ENCODE measurements at regions not wholly inside any gene's neighbourhood (a gene's known extent, or its start where the extent isn't known, plus 50 kb on each side); places are given as distances from the start of the nearest gene placed in this dataset.

- no peak for DNase-seq (ENCODE audit: low read depth in 1 of 2, low spot score in 1 of 2)
Measured at GRCh38 chr1:219358080-219358479, 184.4 kb downstream of the LYPLAL1 start.

GRCh38 chr1:219354962-219355361 is 181.3 kb downstream of the LYPLAL1 start:
- no peak for DNase-seq (ENCODE audit: low read depth in 1 of 2, low spot score in 1 of 2)

- no peak for DNase-seq (ENCODE audit: low read depth in 1 of 2, low spot score in 1 of 2)
Measured at GRCh38 chr1:219352961-219353651, 179.4 kb downstream of the LYPLAL1 start.

GRCh38 chr1:219350172-219350931 is 176.7 kb downstream of the LYPLAL1 start:
- no peak for DNase-seq (ENCODE audit: low read depth in 1 of 2, low spot score in 1 of 2)

- DNase-seq (ENCODE audit: low read depth in 1 of 2, low spot score in 1 of 2): no peak
Measured at GRCh38 chr1:219347921-219348391, 174.3 kb downstream of the LYPLAL1 start.

- DNase-seq (ENCODE audit: low read depth in 1 of 2, low spot score in 1 of 2): no peak
Measured at GRCh38 chr1:219347376-219347775, 173.7 kb downstream of the LYPLAL1 start.

- no peak for DNase-seq (ENCODE audit: low read depth in 1 of 2, low spot score in 1 of 2)
Measured at GRCh38 chr1:219345953-219346352, 172.3 kb downstream of the LYPLAL1 start.

- no peak for DNase-seq (ENCODE audit: low read depth in 1 of 2, low spot score in 1 of 2)
Measured at GRCh38 chr1:219342836-219343235, 169.2 kb downstream of the LYPLAL1 start.

- DNase-seq (ENCODE audit: low read depth in 1 of 2, low spot score in 1 of 2): no peak
Measured at GRCh38 chr1:219340796-219341195, 167.1 kb downstream of the LYPLAL1 start.

- DNase-seq (ENCODE audit: low read depth in 1 of 2, low spot score in 1 of 2): no peak
Measured at GRCh38 chr1:219339466-219339865, 165.8 kb downstream of the LYPLAL1 start.

GRCh38 chr1:219337588-219337987 is 163.9 kb downstream of the LYPLAL1 start:
- DNase-seq (ENCODE audit: low read depth in 1 of 2, low spot score in 1 of 2): no peak

GRCh38 chr1:219333626-219334025 is 159.9 kb downstream of the LYPLAL1 start:
- DNase-seq (ENCODE audit: low read depth in 1 of 2, low spot score in 1 of 2): no peak

GRCh38 chr1:219331424-219331823 is 157.7 kb downstream of the LYPLAL1 start:
- no peak for DNase-seq (ENCODE audit: low read depth in 1 of 2, low spot score in 1 of 2)

- no peak for DNase-seq (ENCODE audit: low read depth in 1 of 2, low spot score in 1 of 2)
Measured at GRCh38 chr1:219330669-219331068, 157.0 kb downstream of the LYPLAL1 start.

GRCh38 chr1:219330001-219330400 is 156.3 kb downstream of the LYPLAL1 start:
- no peak for DNase-seq (ENCODE audit: low read depth in 1 of 2, low spot score in 1 of 2)

GRCh38 chr1:219329578-219329977 is 155.9 kb downstream of the LYPLAL1 start:
- no peak for DNase-seq (ENCODE audit: low read depth in 1 of 2, low spot score in 1 of 2)

- DNase-seq (ENCODE audit: low read depth in 1 of 2, low spot score in 1 of 2): no peak
Measured at GRCh38 chr1:219326843-219327242, 153.2 kb downstream of the LYPLAL1 start.

GRCh38 chr1:219325368-219325742 is 151.7 kb downstream of the LYPLAL1 start:
- DNase-seq (ENCODE audit: low read depth in 1 of 2, low spot score in 1 of 2): no peak

- no peak for DNase-seq (ENCODE audit: low read depth in 1 of 2, low spot score in 1 of 2)
Measured at GRCh38 chr1:219324629-219325367, 151.1 kb downstream of the LYPLAL1 start.

GRCh38 chr1:219324171-219324570 is 150.5 kb downstream of the LYPLAL1 start:
- no peak for DNase-seq (ENCODE audit: low read depth in 1 of 2, low spot score in 1 of 2)

GRCh38 chr1:219323426-219323825 is 149.7 kb downstream of the LYPLAL1 start:
- DNase-seq (ENCODE audit: low read depth in 1 of 2, low spot score in 1 of 2): no peak

- no peak for DNase-seq (ENCODE audit: low read depth in 1 of 2, low spot score in 1 of 2)
Measured at GRCh38 chr1:219322766-219323165, 149.1 kb downstream of the LYPLAL1 start.

Data from stimulated activated CD4-positive, alpha-beta T cell treated with anti-CD3 and anti-CD28 coated beads, Interleukin-15, amount 100 ng/mL, for 1 hour (primary cell).